ENCODE measurements at regions not wholly inside any gene's neighbourhood (a gene's known extent, or its start where the extent isn't known, plus 50 kb on each side); places are given as distances from the start of the nearest gene placed in this dataset.

- TF ChIP-seq CTCF (IDR thresholded peaks at IDR 0.05), result no peak
These were observed 915.6 kb downstream of the TUSC7 start for GRCh38 chr3:117625174-117625573.

DNA sequence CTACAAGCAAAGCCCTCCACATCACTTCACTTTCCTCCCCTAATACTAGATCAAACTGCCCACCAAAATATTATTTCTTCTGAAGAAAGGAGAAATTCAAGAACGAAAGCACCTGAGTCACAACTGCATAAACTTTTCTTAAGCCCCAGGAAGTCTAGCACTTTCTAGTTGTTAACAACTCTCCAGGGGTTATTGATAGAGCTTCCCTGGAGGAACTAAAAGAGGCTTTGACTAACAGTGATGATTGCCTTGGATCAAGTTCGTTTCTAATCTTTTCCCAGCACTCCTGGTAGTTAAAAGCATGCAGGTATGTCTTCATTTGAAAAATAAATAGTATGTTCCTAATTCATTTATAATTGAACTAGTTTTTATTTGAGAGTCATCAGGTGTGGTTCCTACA is 917.0 kb downstream of the TUSC7 start:
- no peak for TF ChIP-seq CTCF (IDR thresholded peaks at IDR 0.05)

DNA sequence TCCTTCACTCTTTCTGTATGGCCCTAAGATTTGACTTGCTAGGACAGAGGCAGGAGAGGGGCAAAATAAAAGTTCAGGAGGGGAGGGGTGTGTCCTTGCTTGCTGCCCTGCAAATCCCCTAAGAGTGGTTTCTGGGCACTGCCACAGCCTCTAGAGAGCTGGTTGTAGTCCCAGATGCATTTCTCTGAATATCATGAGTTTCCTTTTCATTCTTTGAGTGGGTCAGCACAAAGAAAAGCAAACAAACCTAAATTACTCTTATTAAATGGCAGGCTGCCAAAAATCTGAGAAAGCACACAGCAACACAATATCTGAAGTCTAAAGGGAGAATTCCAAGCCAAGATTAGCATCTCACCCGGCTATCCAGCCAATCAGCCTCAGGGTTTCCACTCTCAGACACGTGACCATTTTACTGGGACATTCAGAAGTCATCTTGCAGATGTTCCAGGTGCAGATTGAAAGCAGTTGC is 919.3 kb downstream of the TUSC7 start:
- TF ChIP-seq CTCF (IDR thresholded peaks at IDR 0.05), result no peak

DNA sequence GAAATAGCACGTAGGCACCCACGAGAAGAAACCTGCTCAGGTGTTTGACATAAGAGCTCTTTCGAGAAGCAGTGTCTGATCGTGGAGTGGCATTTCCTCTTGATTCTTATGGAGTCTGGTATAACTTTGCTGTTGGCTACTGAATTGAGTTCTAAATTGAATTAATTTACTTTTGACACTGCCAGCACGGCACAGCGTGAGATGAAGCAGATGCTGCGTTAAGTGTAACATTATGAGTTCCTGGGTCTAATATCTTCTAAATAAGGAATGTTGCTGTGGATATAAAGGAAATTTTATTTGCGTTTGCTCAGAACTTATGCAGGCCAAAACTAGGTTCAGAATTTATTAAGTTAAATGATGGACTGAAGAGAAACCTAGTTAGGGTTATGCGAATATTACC is 919.9 kb downstream of the TUSC7 start:
- TF ChIP-seq CTCF (IDR thresholded peaks at IDR 0.05), result no peak

DNA sequence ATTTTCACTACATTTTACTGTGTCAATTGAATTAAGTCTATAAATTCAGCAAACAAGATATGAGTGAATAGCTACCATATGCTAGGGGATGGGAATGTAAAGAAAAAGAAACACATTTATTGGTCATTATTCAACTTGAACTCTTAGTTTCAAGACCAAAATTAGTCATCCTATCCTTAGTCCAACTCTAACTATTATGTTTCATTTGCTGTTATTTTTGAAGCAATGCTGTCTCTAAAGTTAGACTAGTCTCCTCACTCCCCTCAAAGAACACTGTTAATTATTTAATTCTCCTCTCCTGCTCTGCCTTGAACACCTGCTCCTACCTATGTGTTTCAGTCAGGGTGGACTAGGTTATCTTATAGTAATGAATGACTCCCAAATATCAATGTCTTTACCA is 920.9 kb downstream of the TUSC7 start:
- TF ChIP-seq CTCF (IDR thresholded peaks at IDR 0.05), result no peak

DNA sequence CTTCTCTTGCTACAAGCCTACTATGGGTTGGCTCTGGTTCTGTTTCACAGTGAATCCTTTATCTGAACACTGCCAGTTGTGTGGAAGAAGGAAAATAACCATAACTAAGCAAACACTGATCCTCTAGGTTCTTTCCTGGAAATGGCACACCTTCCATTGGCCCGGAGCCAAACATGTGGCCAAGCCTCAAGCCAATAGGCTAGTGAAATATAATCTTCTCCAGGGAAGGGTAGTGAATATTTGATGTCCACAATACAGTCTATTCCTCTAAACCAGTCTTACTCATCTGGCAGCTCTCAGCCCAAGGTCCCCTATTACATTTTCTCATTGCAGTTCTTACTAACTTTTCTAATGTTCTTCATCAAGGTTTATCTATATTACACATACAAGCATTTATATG is 921.3 kb downstream of the TUSC7 start:
- TF ChIP-seq CTCF (IDR thresholded peaks at IDR 0.05), result no peak

DNA sequence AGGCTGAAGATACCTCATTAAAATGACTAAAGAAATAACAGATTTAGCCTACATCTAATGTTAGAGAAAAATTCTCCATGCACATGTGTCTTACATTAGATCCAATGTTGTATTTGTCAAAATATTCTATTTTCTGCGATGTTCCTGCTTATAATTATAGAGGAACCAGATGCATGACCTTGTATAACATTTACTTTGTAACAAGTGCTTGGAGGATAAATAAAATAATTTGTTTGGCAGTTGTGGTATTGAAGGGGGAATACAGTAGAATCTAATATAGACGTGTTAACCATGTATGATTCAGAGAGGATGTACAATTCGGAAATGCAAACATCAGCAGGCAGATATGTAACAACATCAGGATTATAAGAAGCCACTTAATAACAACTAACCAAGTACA is 922.2 kb downstream of the TUSC7 start:
- TF ChIP-seq CTCF (IDR thresholded peaks at IDR 0.05), result no peak

DNA sequence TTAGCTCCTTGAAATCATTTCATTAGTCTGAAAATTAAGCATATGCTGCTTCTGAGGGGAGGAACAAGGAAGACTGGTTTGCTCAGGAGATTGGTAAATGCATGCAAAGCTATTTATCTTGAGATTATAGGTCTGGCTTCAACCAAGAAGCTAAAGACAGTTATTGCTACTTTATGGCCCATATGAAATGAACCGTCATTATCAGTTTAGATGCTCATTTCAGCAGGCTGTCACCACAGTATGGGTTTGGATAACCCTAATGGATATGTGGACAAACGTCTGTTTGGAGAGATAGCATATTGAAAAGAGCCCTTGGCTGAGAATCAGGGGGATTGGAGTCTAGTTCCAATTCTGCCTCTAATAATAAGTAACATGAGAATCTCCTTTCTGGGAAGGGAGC is 922.6 kb downstream of the TUSC7 start:
- no peak for TF ChIP-seq CTCF (IDR thresholded peaks at IDR 0.05)

Measured in LNCAP (cell line).